Mesendoderm (in vitro differentiated cells): ENCODE measurements at regions not wholly inside any gene's neighbourhood (a gene's known extent, or its start where the extent isn't known, plus 50 kb on each side); places are given as distances from the start of the nearest gene placed in this dataset.

Experiments
- DNase-seq: peaks from one replicate; pipeline ENCODE4 v3.0.0; 2013
- H2AK5ac ChIP-seq: 2 replicates; pipeline ENCODE4 v1.6.1; 2013; ENCODE audit warnings: low read length, inconsistent platforms
- H2BK120ac ChIP-seq: 2 replicates; pipeline ENCODE4 v1.6.1; 2013; ENCODE audit warnings: low read depth, mild to moderate bottlenecking, low read length, moderate library complexity, mixed read lengths
- H2BK15ac ChIP-seq: replicated peaks from 2 replicates; pipeline ENCODE4 v1.6.1; 2013; ENCODE audit warnings: low read depth, mild to moderate bottlenecking, moderate library complexity
- H2BK5ac ChIP-seq: 2 replicates; pipeline ENCODE4 v1.6.1; 2013; ENCODE audit warnings: low read length, inconsistent platforms
- H3K18ac ChIP-seq: 2 replicates; pipeline ENCODE4 v1.6.1; 2013; ENCODE audit warnings: mild to moderate bottlenecking, low read length, mixed read lengths
- H3K23ac ChIP-seq: one replicate; pipeline ENCODE4 v1.6.1; 2013; ENCODE audit warnings: low read length
- H3K27ac ChIP-seq: 2 replicates; pipeline ENCODE4 v1.5.1; 2013; ENCODE audit warnings: low read depth, mild to moderate bottlenecking, inconsistent platforms, low read length, moderate library complexity
- H3K27me3 ChIP-seq: 2 replicates; pipeline ENCODE4 v1.6.1; 2013; ENCODE audit warnings: low read length, control low read depth, mild to moderate bottlenecking, inconsistent platforms; ENCODE audit not compliant: insufficient read depth, poor library complexity
- H3K36me3 ChIP-seq: 2 replicates; pipeline ENCODE4 v1.6.1; 2013; ENCODE audit warnings: low read length, inconsistent platforms; ENCODE audit not compliant: control insufficient read depth, insufficient read depth
- H3K4ac ChIP-seq: one replicate; pipeline ENCODE4 v1.6.1; 2013; ENCODE audit warnings: low read depth, mild to moderate bottlenecking, low read length, moderate library complexity
- H3K4me1 ChIP-seq: 2 replicates; pipeline ENCODE4 v1.6.1; 2013; ENCODE audit warnings: low read depth, low read length, inconsistent platforms; ENCODE audit not compliant: control insufficient read depth
- H3K4me2 ChIP-seq: 2 replicates; pipeline ENCODE4 v1.6.1; 2013; ENCODE audit warnings: low read length
- H3K4me3 ChIP-seq: 2 replicates; pipeline ENCODE4 v1.5.1; 2013; ENCODE audit warnings: mild to moderate bottlenecking, low read length
- H3K56ac ChIP-seq: one replicate; pipeline ENCODE4 v1.6.1; 2013; ENCODE audit warnings: low read length
- H3K79me1 ChIP-seq: 2 replicates; pipeline ENCODE4 v1.6.1; 2013; ENCODE audit warnings: low read length, inconsistent platforms
- H3K79me2 ChIP-seq: 2 replicates; pipeline ENCODE4 v1.6.1; 2013; ENCODE audit warnings: mild to moderate bottlenecking, low read length; ENCODE audit not compliant: control insufficient read depth, insufficient read depth
- H3K9ac ChIP-seq: 2 replicates; pipeline ENCODE4 v1.6.1; 2013; ENCODE audit warnings: low read length, inconsistent platforms
- H4K5ac ChIP-seq: one replicate; pipeline ENCODE4 v1.6.1; 2013; ENCODE audit warnings: low read length
- H4K8ac ChIP-seq: one replicate; pipeline ENCODE4 v1.6.1; 2013; ENCODE audit warnings: low read depth, mild to moderate bottlenecking, control low read depth, low read length, moderate library complexity
- WGBS: extraction: QIAGEN DNeasy Blood & Tissue Kit; methylation state at CpG from one replicate; pipeline ENCODE4 v1.1.7; 2013; ENCODE audit warnings: low lambda C conversion rate, missing lambda C conversion rate; ENCODE audit not compliant: insufficient coverage; ENCODE audit errors: extremely low coverage; 5-methylcytosine and 5-hydroxymethylcytosine counted together

DNA sequence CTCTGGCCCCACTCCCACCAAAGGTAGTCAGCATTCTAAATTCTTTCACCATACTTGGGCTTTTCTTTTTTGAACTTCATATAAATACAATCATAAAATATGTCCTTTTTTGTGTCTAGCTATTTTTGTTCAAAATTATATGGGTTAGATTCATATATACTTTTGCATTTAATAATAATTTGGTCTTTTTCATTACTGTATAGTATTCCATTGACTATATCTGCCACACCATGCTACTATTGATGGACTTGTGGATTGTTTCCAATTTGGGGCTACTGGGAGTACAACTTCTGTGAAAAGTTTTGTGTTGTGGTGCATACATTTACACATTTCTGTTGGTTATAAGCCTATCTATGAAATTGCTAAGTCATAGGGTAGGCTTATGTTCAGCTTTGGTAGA lies 85.7 kb downstream of the GLUL start:
- H4K8ac ChIP-seq = no peak overlapping the region

DNA sequence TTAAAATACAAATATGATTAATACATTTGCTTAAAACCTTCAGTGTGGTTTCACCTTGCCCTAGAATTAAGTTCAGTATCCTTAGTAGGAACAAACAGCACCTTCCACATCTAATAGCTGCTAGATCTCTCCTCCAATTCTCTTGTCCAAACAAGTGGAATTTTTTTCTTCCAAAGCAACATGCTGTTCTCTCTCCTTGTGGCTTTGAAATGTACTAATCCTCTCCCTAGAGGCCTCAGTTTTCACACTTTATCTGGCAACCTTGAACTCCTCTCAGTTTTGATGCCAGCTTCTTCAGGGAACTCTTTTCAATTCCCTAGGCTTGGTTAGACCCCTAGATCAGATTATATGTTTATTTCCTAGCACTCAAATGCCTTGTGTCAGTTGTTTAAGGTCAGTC lies 87.0 kb downstream of the GLUL start:
- Histone ChIP-seq H3K23ac (no peak overlapping the region), H3K9ac (no peak overlapping the region), H2BK5ac (no peak overlapping the region), H4K5ac (no peak overlapping the region), H3K27ac (no peak overlapping the region), H3K4me1 (peaks cover 5% of the 10 kb centered on the region), H3K79me1 (no peaks in the 10 kb centered on the region), H3K36me3 (no peaks in the 10 kb centered on the region), H2BK15ac (no peak overlapping the region), H3K4me3 (no peak overlapping the region), H2BK120ac (no peak overlapping the region), H3K4me2 (no peak overlapping the region), H2AK5ac (no peak overlapping the region), H4K8ac (no peak overlapping the region), H3K56ac (no peak overlapping the region), H3K79me2 (no peaks in the 10 kb centered on the region), H3K4ac (peak overlapping the region; percentile 4), H3K18ac (peak overlapping the region; percentile 51), H3K27me3 (no peaks in the 10 kb centered on the region)
- no peak for DNase-seq

More for the DNA sequence above, 85.7 kb downstream of the GLUL start:
- H3K79me2 ChIP-seq = no peaks in the 10 kb centered on the region
- no peak overlapping the region for H2AK5ac ChIP-seq
- no peak overlapping the region for H3K23ac ChIP-seq
- no peak overlapping the region for H3K18ac ChIP-seq
- H3K56ac ChIP-seq = no peak overlapping the region
- no peak overlapping the region for H2BK15ac ChIP-seq
- no peak overlapping the region for H3K27ac ChIP-seq
- H3K27me3 ChIP-seq = no peaks in the 10 kb centered on the region
- H3K79me1 ChIP-seq = no peaks in the 10 kb centered on the region
- no peak overlapping the region for H2BK5ac ChIP-seq
- no peak overlapping the region for H3K4ac ChIP-seq
- H3K4me1 ChIP-seq = peaks cover 5% of the 10 kb centered on the region
- no peak overlapping the region for H2BK120ac ChIP-seq
- no peak overlapping the region for H3K4me3 ChIP-seq
- H3K9ac ChIP-seq = no peak overlapping the region
- no peak for DNase-seq
- H3K4me2 ChIP-seq = no peak overlapping the region
- H4K5ac ChIP-seq = no peak overlapping the region
- no peaks in the 10 kb centered on the region for H3K36me3 ChIP-seq

DNA sequence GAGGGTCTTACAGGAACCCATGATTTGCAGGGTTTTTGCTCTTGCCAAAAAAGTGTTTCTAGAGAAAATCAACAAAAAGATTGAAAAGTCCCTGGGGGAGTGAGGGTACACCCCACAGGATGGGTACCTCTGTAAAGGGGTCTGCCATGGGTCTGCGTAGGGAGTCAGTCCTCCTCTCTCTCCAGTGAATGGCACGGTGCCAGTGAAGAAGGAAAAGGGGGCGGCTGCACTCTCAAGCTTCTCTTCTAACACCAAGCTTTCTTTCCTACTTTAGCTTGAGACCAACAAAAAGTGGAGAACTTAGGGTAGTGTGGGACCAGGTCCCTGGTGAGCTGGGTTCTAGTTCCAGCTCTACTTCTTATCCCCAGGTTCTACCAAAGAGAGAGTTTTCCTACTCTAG lies 87.4 kb downstream of the GLUL start:
- Histone ChIP-seq H2BK5ac (no peak overlapping the region), H2BK15ac (peak overlapping the region; percentile 88), H4K5ac (no peak overlapping the region), H4K8ac (no peak overlapping the region), H2BK120ac (no peak overlapping the region), H3K79me2 (no peaks in the 10 kb centered on the region), H3K4me2 (no peak overlapping the region), H3K79me1 (no peaks in the 10 kb centered on the region), H3K4ac (no peak overlapping the region), H3K27me3 (no peaks in the 10 kb centered on the region), H3K18ac (peak overlapping the region; percentile 68), H3K9ac (no peak overlapping the region), H3K4me3 (no peak overlapping the region), H3K36me3 (no peaks in the 10 kb centered on the region), H3K27ac (no peak overlapping the region), H3K23ac (no peak overlapping the region), H3K56ac (no peak overlapping the region), H3K4me1 (peaks cover 5% of the 10 kb centered on the region), H2AK5ac (no peak overlapping the region)
- no CpG with 5 or more reads among the region's 3 CpGs for WGBS
- DNase-seq = no peak

DNA sequence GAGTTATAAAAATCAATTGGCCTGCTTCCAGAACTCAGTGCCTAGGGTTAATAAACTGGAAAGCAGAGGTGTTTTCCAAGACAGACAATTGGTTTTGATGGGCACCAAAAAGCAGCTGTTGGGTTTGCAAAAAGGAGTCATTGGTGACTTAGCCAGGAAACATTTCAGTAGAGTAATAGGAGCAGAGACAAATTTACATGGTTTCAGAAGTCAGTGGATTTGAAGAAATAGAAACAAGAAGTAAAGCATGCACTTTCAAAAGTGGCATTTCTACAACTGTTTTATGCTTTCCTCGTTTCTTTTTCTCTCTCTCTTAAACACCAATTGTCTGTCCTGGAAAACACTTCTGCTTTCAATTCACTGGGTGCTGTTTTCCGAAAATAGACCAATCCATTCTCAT lies 87.8 kb downstream of the GLUL start:
- WGBS = no CpG with 5 or more reads among the region's 2 CpGs
- H3K36me3 ChIP-seq = no peaks in the 10 kb centered on the region
- H3K79me2 ChIP-seq = no peaks in the 10 kb centered on the region

DNA sequence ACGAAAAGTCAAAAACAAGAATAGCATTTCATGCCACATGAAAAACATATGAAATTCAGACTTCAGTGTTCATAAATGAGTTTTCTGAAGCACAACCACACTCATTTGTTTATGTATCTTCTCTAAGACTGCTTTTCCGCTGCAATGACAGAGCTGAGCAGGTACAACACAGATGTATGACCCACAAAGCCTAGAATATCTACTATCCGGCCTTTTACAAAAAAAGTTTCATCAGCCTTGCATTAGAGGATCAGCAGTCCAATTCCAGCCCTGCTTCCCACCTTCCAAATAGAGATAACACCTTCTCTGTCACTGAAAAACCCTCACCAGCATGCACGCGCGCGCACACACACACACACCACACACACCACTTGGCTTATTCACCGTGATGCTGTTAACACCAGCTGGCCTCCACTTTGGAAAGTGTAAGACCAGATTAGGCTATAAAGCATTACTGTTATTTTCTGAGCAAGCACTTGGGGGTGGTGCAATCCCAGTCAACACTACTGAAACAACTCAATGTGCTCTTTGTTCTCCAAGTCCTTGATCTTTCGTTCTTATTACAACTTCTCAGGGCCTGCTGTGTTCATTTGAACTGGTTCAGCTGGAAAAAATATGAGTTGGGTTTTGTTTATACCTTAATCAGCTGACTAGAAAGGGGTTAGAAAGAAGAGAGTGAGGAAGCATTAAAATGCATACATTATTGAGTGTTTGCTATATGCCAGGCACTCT lies 90.0 kb downstream of the GLUL start:
- H3K4ac ChIP-seq = no peak overlapping the region
- H2AK5ac ChIP-seq = no peak overlapping the region
- H3K27ac ChIP-seq = no peak overlapping the region

More for the DNA sequence above, 87.8 kb downstream of the GLUL start:
- H3K56ac ChIP-seq = no peak overlapping the region
- no peak overlapping the region for H4K5ac ChIP-seq
- no peak overlapping the region for H2BK5ac ChIP-seq
- H3K4ac ChIP-seq = no peak overlapping the region
- H2BK120ac ChIP-seq = no peak overlapping the region
- H4K8ac ChIP-seq = no peak overlapping the region
- peaks cover 5% of the 10 kb centered on the region for H3K4me1 ChIP-seq
- H3K18ac ChIP-seq = no peak overlapping the region
- H2BK15ac ChIP-seq = no peak overlapping the region
- no peak for DNase-seq
- no peak overlapping the region for H3K4me3 ChIP-seq
- no peaks in the 10 kb centered on the region for H3K27me3 ChIP-seq
- H3K79me1 ChIP-seq = no peaks in the 10 kb centered on the region
- H3K27ac ChIP-seq = no peak overlapping the region
- no peak overlapping the region for H3K4me2 ChIP-seq
- no peak overlapping the region for H3K9ac ChIP-seq
- no peak overlapping the region for H2AK5ac ChIP-seq
- H3K23ac ChIP-seq = no peak overlapping the region

DNA sequence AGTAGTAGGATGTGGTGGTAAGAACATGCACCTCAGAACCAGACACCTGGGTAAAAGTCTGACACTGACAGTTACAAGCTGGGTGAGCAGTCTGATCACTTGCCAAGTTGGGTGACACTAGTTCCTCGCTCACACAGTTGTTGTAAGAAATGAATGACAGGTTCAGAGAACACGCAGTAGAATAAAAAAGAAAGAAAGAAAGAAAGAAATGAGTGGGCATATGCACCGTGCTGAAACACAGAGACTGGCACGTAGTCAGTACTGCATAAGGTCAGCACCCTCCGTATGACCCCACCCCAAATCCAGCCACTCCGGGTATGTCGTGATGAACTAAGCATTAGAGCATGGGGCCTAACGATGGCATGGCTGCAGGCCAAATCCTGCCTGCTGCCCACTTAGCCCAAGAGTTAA lies 90.6 kb downstream of the GLUL start:
- Histone ChIP-seq H3K4me2 (no peak overlapping the region), H3K23ac (no peak overlapping the region), H4K5ac (no peak overlapping the region), H3K27ac (no peak overlapping the region), H3K79me1 (no peaks in the 10 kb centered on the region), H3K9ac (no peak overlapping the region), H2AK5ac (no peak overlapping the region), H3K36me3 (no peaks in the 10 kb centered on the region), H3K4me1 (peaks cover 5% of the 10 kb centered on the region), H3K27me3 (no peaks in the 10 kb centered on the region), H4K8ac (no peak overlapping the region), H3K18ac (peak overlapping the region; percentile 80), H3K4me3 (no peak overlapping the region), H2BK120ac (no peak overlapping the region), H2BK15ac (peak overlapping the region; percentile 45), H3K79me2 (no peaks in the 10 kb centered on the region), H2BK5ac (no peak overlapping the region), H3K4ac (no peak overlapping the region), H3K56ac (peak overlapping the region; percentile 47)
- no CpG with 5 or more reads among the region's 8 CpGs for WGBS
- no peak for DNase-seq

More for the DNA sequence above, 90.0 kb downstream of the GLUL start:
- H3K79me1 ChIP-seq = no peaks in the 10 kb centered on the region
- H3K79me2 ChIP-seq = no peaks in the 10 kb centered on the region
- peak; percentile 74 for DNase-seq
- H3K36me3 ChIP-seq = no peaks in the 10 kb centered on the region
- peak overlapping the region; percentile 47 for H3K56ac ChIP-seq
- WGBS = no CpG with 5 or more reads among the region's 9 CpGs
- no peak overlapping the region for H4K5ac ChIP-seq
- H2BK5ac ChIP-seq = no peak overlapping the region
- H3K23ac ChIP-seq = no peak overlapping the region
- no peaks in the 10 kb centered on the region for H3K27me3 ChIP-seq
- peak overlapping the region; percentile 45 for H2BK15ac ChIP-seq
- H3K9ac ChIP-seq = no peak overlapping the region
- no peak overlapping the region for H4K8ac ChIP-seq
- no peak overlapping the region for H3K4me3 ChIP-seq
- H2BK120ac ChIP-seq = no peak overlapping the region
- H3K4me1 ChIP-seq = peaks cover 5% of the 10 kb centered on the region
- no peak overlapping the region for H3K4me2 ChIP-seq
- peak overlapping the region; percentile 32 for H3K18ac ChIP-seq
